HuH-7.5 (cell line): ENCODE measurements at regions not wholly inside any gene's neighbourhood (a gene's known extent, or its start where the extent isn't known, plus 50 kb on each side); places are given as distances from the start of the nearest gene placed in this dataset.

ENCODE experiments used
- DNase-seq: peaks from one replicate; pipeline ENCODE4 v3.0.0; 2011; ENCODE audit warnings: low spot score

- no peak for DNase-seq
Observed at GRCh38 chr18:7288544-7288943, 57.7 kb downstream of the LRRC30 start.

DNA sequence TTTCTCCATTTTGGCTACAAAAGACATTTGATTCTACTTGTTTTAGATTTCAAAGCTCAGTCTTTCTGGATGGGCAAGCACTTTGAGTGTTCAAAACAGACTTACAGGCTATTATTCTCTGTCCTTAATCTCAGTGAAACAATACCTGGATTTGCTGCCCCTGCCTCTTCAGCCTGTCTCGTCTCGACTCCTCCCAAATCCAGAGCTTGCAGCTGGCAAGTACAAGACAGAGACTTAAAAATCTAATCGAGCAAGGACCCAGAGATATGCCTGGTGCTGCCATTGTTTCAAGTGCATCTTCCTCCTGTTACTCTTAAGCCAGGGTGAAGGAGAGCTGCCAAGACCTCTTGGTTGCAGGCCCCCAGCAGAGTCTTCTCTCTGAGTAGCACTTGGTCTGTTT lies 59.2 kb downstream of the LRRC30 start:
- DNase-seq: no peak

DNA sequence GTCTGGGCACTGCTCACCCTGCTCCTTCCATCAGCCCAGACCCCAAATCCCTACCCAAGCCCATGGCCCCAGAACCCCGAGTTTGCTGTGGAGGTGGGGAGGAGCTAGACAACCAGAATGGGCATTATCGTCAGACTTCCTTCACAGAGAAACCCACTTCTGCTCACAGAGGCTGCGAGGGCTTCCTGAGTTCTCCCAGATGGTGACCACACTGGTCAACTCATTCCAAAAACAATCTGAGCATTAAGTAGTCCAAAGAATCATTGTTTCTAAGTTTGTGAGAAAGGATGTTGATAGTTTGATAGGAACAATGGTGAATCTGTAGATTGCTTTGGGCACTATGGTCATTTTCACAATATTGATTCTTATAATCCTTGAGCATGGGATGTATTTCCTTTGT lies 60.2 kb downstream of the LRRC30 start:
- no peak for DNase-seq

GRCh38 chr18:7298149-7298548 lies 67.3 kb downstream of the LRRC30 start:
- DNase-seq: no peak

DNA sequence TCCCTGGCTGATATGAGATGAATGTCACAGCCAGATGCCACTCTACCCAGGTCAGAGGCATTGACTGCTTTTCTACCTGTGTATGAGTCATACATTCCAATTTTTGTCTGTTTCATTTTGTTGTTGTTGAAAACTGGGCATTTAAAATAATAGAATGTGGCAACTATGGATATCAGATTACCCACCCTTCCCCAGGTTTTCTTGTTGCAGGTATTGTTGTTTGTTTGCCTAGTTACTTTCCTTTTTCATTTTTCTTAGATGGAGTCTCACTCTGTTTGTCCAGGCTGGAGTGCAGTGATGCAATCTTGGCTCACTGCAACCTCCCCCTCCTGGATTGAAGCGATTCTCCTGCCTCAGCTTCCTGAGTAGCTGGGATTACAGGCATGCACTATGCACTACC lies 70.2 kb downstream of the LRRC30 start:
- DNase-seq: no peak

- no peak for DNase-seq
Observed at GRCh38 chr18:7303316-7304060, 72.6 kb downstream of the LRRC30 start.

DNA sequence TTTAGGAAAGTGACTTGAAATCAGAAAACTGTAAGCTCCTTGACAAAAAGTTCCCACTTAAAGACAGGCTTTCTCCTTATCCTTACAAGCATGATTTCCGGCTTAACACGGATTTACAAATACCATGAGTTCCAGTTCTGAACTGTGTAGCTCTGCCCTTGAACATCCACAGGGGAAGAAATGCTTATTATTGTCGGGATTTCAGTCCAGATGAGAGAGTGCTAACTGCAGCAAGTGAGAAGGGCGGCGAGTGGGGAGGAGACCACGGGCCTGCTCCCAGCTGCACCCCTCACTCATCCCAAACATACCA lies 73.1 kb downstream of the LRRC30 start:
- DNase-seq: no peak

- DNase-seq: no peak
Observed at GRCh38 chr18:7305416-7305815, 74.5 kb downstream of the LRRC30 start.

DNA sequence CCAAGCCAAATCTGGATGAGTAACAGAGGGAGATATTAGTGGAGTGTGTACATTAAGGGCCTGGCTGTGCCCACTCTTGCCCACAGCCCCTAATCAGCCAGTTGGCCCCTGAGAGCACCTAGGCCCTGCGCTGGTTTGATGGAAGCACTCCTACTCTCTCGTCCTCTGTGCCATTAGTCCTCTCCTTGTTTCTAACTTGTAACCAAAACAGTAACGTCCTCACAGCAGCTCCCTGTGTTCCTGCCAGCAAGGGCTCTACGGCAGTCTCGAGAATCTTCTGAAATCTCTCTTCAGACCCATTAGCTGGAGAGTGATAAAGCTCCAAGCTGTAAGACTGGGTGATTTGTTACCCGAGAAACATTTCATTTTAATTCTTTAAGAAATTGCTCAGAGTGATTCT lies 76.1 kb downstream of the LRRC30 start:
- no peak for DNase-seq

- no peak for DNase-seq
Observed at GRCh38 chr18:7307526-7307925, 76.6 kb downstream of the LRRC30 start.

- DNase-seq: no peak
Observed at GRCh38 chr18:7317804-7318231, 86.9 kb downstream of the LRRC30 start.

DNA sequence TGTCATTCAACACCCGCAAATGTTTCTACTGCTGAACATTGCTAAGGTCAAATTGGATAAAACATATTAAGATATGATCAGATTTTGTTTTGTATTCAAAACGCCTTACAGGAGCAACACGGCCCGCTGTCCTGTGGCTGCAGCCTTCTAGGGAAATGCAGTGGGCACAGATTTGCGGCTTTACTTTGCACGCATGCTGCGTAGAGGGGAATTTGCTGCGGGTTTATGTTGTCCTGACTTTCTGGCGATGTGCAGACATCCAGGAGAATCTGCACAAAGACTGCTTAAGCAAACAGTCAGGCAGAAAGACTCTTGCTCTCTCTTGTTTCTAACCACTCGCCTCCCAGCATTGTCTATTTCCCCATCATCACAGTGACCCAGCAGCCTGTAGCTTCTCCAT lies 88.3 kb downstream of the LRRC30 start:
- no peak for DNase-seq

- no peak for DNase-seq
Observed at GRCh38 chr18:7321831-7322230, 90.9 kb downstream of the LRRC30 start.

GRCh38 chr18:7322817-7323485 lies 92.1 kb downstream of the LRRC30 start:
- DNase-seq: no peak

GRCh38 chr18:7325126-7325430 lies 94.2 kb downstream of the LRRC30 start:
- no peak for DNase-seq

GRCh38 chr18:7329016-7329415 lies 98.1 kb downstream of the LRRC30 start:
- no peak for DNase-seq

- no peak for DNase-seq
Observed at GRCh38 chr18:7332452-7332851, 101.6 kb downstream of the LRRC30 start.

DNA sequence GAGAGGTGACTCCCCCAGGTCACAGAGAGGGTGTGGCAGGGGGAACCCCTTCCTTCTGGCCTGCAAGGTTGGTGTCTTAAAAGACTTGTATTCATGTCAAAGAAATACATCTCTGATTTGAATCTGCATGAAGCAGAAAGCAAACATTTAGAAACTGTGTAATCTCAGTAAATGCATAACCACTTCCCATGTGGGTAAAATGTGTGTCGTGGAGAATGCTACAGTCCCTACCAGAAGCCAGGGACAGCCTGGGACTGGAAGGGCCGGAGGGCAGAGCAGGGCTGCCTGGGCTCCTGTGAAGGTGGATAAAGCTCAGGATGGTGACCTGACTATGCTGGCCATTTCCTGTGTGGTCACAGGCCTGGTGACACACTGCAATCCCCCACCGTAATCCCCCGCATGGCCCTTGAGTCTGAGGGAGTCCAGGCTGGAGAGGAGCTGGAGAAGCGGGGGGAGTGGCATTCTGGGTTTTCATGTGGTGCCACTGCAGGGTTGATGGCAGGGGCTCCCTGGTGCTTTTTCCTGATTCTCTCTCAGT lies 102.2 kb downstream of the LRRC30 start:
- DNase-seq: no peak

DNA sequence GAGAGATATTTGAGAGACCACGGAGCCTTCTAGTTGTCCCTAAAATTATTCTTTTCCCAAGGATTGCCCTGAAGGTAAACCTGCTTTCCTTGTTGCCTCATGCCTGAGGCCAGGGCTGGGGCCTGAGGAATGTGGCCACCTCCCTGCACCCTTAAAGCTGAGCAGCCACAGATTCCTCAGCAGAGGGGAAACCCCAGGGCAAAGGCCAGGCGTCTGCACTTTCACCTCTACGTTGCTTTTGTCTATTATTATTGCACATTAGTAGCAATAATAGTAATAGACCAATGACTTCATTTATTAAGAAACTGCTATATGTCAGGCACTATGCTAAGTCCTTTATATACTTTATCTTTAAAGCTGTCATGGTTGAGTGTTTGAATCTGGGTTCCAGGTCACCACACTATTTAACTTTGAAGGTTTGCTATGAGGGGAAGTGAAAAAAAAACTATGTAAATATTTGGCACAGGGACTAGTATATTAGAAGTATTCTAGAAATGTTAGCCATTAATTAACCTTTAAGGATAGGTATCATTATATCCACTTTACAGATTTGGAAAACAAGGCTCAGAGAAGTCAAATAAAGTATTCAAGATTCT lies 104.2 kb downstream of the LRRC30 start:
- no peak for DNase-seq

DNA sequence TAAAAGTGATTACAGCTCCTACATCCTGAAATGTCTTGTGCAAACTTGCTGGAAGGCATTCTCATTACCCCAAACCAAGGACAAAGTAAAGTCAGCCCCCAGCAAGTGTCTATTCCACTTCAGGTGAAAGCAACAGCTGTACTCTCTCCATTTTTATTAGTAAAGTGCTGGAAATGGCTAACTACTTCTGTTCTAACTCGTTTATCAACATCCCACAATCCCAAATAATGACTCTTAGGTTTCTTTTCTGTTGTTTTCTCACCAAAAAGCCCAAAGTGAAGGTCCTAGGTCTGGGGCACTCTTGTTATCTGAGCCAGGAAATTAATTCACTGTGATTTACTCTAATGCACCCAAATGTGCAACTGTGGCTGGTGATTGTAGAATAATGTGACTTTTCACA lies 105.7 kb downstream of the LRRC30 start:
- no peak for DNase-seq

DNA sequence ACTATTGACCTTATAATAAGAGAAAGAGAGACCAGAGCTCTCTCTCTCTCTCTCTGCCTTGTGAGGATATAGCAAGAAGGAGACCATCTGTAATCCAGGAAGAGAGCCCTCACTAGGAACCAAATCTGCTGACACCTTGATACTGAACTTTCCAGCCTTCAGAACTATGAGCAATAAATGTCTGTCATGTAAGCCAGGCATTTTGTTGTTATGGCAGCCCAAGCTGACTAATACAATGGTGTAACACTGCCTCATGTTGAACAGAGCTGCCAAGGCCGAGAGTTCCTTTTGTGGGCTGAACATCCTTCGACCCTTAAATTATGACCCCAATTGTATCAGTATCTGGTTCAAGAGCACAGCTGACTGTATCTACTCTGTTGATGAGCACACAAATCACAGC lies 108.0 kb downstream of the LRRC30 start:
- no peak for DNase-seq

DNA sequence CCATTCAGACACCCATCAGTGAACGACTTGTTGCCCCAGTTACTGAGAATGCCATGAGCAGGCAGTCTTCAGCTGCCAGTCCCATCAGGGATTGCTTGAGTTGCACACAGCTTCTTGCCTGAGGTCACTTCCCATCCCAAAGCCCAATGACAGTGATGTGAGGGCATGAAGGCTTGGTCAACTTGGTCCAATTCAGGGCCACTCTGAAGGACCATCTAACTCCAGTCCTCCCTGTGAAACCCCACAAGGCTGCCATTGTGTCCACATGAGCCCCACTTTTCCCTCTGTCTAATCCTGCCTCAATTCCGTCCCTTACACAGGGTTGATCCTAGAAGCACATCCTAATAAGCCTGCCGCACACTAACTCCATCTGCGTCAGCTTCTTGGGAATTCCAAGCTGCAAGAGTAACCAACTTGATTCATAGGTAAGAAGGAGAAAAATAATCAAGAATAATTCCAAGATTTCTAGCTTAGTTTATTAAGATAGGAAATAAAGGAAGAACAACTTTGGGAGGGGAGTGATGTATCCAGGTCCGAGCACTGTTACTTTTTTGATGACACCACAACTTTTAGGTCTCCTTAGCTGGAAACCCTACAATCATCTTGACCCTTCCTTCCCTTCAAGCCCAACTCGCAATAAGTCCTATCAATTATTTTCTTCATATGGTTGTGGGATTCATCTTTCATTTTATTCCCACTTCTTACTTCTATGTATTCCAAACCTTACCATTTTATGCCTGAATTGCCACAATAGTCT lies 110.9 kb downstream of the LRRC30 start:
- no peak for DNase-seq
